ENCODE measurements at regions not wholly inside any gene's neighbourhood (a gene's known extent, or its start where the extent isn't known, plus 50 kb on each side); places are given as distances from the start of the nearest gene placed in this dataset.

- no peak overlapping the region for H3K9ac ChIP-seq (ENCODE audit: low read length)
- no peaks in the 10 kb centered on the region for H3K9me2 ChIP-seq (replicated peaks; ENCODE audit: low read length)
- ChIA-PET CTCF (no interaction called here), POLR2A (ENCODE audit: unreplicated experiment) (no interaction called here)
- no peaks in the 10 kb centered on the region for H4K20me1 ChIP-seq (ENCODE audit: low read length)
- ATAC-seq, result no peak
- peak; percentile 45 for TF ChIP-seq CTCF (conservative IDR thresholded peaks at IDR 0.05; ENCODE audit: low read depth, low read length)
- TF ChIP-seq EZH2 (IDR thresholded peaks at IDR 0.05; ENCODE audit: low read length, unreplicated experiment), result no peak
- TF ChIP-seq EZH2phosphoT487 (IDR thresholded peaks at IDR 0.05; ENCODE audit: borderline replicate concordance, low read length), result no peak
- BruUV-seq (replicated peaks), result no TSS peak
- no peaks in the 10 kb centered on the region for H3K4me1 ChIP-seq (ENCODE audit: insufficient read depth, low read length)
- H3F3A ChIP-seq (ENCODE audit: low read length, unreplicated experiment), result no peaks in the 10 kb centered on the region
- DNase-seq, result peak; percentile 16
- H3K36me3 ChIP-seq (ENCODE audit: low read depth, low read length), result no peaks in the 10 kb centered on the region
- no peak overlapping the region for H3K4me2 ChIP-seq (ENCODE audit: low read length)
- H2AFZ ChIP-seq (ENCODE audit: low read length), result no peak overlapping the region
- intact Hi-C loops (cut with micrococcal nuclease), result no loop called here
- H3K79me2 ChIP-seq (ENCODE audit: low read length), result no peaks in the 10 kb centered on the region
- no peak overlapping the region for H3K27ac ChIP-seq (ENCODE audit: low read length)
- no peaks in the 10 kb centered on the region for H3K27me3 ChIP-seq (ENCODE audit: low read length)
- no peak overlapping the region for H3K4me3 ChIP-seq (ENCODE audit: low read length)
- H3K9me3 ChIP-seq (ENCODE audit: low read length), result no peaks in the 10 kb centered on the region
Measured at GRCh38 chr1:34547046-34547674, 207.7 kb upstream of the GJB5 start.

GRCh38 chr1:34549199-34549598 is 205.6 kb upstream of the GJB5 start:
- no TSS peak for BruUV-seq (replicated peaks)
- DNase-seq, result peak; percentile 53

More at GRCh38 chr1:34549199-34549598, 205.6 kb upstream of the GJB5 start:
- no peaks in the 10 kb centered on the region for H3F3A ChIP-seq (ENCODE audit: low read length, unreplicated experiment)
- ChIA-PET CTCF (interaction anchor here (0.5 kb wide), 1 partner anchor 49 kb away, joined by 3 read pairs; no protein-coding TSS in a partner anchor), POLR2A (ENCODE audit: unreplicated experiment) (no interaction called here)
- no peaks in the 10 kb centered on the region for H3K36me3 ChIP-seq (ENCODE audit: low read depth, low read length)
- no peaks in the 10 kb centered on the region for H3K27me3 ChIP-seq (ENCODE audit: low read length)
- no peak overlapping the region for H3K9ac ChIP-seq (ENCODE audit: low read length)
- H3K4me1 ChIP-seq (ENCODE audit: insufficient read depth, low read length), result no peaks in the 10 kb centered on the region
- H3K9me2 ChIP-seq (replicated peaks; ENCODE audit: low read length), result no peaks in the 10 kb centered on the region
- no peak overlapping the region for H3K27ac ChIP-seq (ENCODE audit: low read length)
- H3K4me3 ChIP-seq (ENCODE audit: low read length), result no peak overlapping the region
- H3K79me2 ChIP-seq (ENCODE audit: low read length), result no peaks in the 10 kb centered on the region
- H2AFZ ChIP-seq (ENCODE audit: low read length), result no peak overlapping the region
- no peaks in the 10 kb centered on the region for H3K9me3 ChIP-seq (ENCODE audit: low read length)
- intact Hi-C loops (cut with micrococcal nuclease), result loop anchor here (2.0 kb wide), 1 partner anchor 194 kb away; no protein-coding TSS in a partner anchor
- H3K4me2 ChIP-seq (ENCODE audit: low read length), result no peak overlapping the region
- no peaks in the 10 kb centered on the region for H4K20me1 ChIP-seq (ENCODE audit: low read length)
- peak; percentile 48; the same call in 1 of the 2 replicates for ATAC-seq
- TF ChIP-seq EZH2 (IDR thresholded peaks at IDR 0.05; ENCODE audit: low read length, unreplicated experiment) (no peak), EZH2phosphoT487 (IDR thresholded peaks at IDR 0.05; ENCODE audit: borderline replicate concordance, low read length) (no peak), CTCF (conservative IDR thresholded peaks at IDR 0.05; ENCODE audit: low read depth, low read length) (peak; percentile 62)
